ENCODE measurements at regions not wholly inside any gene's neighbourhood (a gene's known extent, or its start where the extent isn't known, plus 50 kb on each side); places are given as distances from the start of the nearest gene placed in this dataset.
A peak's percentile ranks its signal among the peaks of the same experiment; 100 is the strongest.
"Not testable (repeated sequence)": the region's sequence is repeated elsewhere in the genome, so short reads cannot be mapped to it uniquely, and the experiment has no call there.

- DNase-seq, result no peak
Measured at GRCh38 chr12:9449181-9449580, 158.5 kb downstream of the KLRB1 start.

GRCh38 chr12:9448648-9449047 lies 159.1 kb downstream of the KLRB1 start:
- DNase-seq, result not testable (repeated sequence)

DNA sequence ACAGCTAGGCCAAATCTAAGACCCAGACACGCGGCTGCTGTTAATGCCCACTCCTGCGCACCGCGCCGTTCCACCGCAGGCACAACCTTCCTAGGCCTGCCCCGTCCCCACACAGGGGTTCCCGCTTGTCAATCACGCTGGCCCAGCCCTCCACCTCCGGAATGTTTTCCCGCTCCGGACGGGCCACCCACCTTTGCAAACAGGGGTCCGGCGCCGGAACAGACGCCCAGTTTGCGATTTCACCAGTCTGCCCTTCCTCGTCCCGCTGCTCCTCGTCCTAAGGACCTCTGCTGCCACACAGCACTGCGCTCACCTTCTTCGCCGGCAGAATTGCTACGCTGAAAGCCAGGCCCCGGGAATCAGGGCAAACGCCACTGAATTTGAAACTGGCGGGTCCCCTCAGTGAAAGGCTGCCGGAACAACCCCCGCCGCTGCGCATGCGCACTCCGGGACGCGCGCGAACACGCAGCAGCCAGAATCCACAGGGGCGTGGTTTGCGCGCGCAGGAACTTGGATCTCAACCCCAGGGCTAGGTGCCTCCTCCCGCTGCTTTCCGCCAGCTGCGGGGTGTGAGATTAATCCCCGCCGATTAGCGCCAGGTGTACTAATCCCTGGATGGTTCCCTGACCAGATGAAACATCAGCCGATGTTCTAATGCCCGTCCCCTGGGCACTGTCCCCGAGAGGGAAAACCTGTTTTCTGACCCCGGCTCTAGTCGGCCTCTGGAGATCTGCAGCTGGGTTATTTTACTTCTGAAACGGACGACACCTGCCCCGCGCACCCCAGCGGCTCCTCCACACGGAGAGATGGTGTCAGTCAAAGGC lies 159.7 kb downstream of the KLRB1 start:
- DNase-seq, result peak; percentile 13

GRCh38 chr12:9446883-9447761 lies 160.6 kb downstream of the KLRB1 start:
- not testable (repeated sequence) for DNase-seq

- DNase-seq, result not testable (repeated sequence)
Measured at GRCh38 chr12:9440428-9440827, 167.3 kb downstream of the KLRB1 start.

DNA sequence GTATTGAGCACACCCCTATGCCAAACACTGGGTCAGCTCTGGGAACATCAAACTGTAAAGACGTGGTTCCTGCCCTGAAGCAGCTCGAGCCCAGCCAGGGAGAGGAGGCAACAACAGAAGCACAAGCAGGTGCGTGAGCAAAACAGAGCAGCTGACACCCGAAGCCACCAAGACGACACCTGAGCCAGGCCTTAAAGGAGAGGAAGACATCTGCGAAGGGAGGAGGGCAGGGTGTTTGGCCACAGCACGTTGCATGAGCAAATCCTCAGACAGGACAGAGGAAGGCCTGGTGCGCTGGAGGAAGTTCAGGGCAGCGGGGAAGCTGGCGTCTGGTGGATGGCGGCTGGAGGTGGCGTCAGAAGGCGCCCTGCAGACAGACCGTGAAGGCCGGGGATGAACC lies 172.0 kb downstream of the KLRB1 start:
- DNase-seq, result not testable (repeated sequence)

- not testable (repeated sequence) for DNase-seq
Measured at GRCh38 chr12:9430385-9430784, 177.3 kb downstream of the KLRB1 start.

GRCh38 chr12:9428856-9429255 lies 178.9 kb downstream of the KLRB1 start:
- not testable (repeated sequence) for DNase-seq

DNA sequence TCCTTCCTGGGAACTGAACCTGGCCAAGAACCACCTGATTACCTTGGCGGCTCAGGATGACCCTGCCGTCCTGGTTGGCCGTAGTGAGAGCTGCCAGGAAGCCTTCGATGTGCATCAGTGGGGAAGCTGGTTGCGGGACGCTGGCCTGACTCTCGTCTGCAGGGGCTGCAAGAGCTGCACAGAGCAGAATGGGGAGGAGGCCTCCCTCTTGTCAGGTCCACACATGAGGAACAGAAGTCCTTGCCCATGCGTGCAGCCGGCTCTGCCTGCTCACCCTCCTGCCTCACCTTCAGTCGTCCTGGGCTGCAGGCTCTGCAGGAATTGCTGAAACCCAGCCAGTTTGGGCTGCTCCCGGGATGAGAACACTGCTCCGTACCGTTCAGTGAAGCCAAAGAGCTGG lies 182.3 kb downstream of the KLRB1 start:
- not testable (repeated sequence) for DNase-seq

- DNase-seq, result not testable (repeated sequence)
Measured at GRCh38 chr12:9424175-9424740, 183.5 kb downstream of the KLRB1 start.

DNA sequence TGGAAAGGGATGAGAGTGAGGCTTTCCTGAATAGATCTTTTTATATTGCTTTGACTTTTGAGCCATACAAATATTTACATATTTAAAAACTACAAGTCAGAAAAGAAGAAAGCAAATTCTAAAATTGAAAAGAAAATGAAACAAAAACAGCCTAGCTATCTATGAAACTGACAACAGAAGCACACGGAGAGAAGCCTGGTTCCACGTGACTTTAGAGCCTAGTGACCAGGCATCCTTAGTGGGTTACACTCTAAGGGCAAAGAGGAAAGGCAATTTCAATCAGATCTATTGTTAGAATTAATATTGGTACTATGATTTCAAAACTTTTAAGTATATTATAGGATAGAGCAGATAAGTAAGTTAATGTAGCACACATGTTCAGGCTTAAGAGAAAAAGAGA lies 185.0 kb downstream of the KLRB1 start:
- not testable (repeated sequence) for DNase-seq

- DNase-seq, result not testable (repeated sequence)
Measured at GRCh38 chr12:9421520-9422086, 186.1 kb downstream of the KLRB1 start.

GRCh38 chr12:9420817-9421519 lies 186.7 kb downstream of the KLRB1 start:
- not testable (repeated sequence) for DNase-seq

DNA sequence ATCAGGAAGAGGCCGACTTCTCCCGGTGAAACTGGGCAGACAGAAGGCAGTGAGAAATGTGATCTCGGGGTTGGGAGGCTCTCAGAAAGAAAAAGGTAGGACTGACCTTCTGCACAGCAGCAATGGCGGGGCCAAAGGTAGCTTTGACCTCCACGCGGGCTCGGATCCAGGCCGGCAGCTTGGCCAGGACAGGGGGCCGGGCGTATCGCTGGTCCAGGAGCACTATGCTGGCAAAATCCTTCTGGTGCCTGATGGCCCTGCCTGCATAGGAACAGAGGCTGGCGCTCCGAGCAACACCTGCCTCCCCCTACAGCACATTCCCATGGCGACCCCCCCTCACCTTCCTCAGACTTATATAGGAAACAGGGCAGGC lies 189.1 kb downstream of the KLRB1 start:
- DNase-seq, result not testable (repeated sequence)

- not testable (repeated sequence) for DNase-seq
Measured at GRCh38 chr12:9417947-9418668, 189.6 kb downstream of the KLRB1 start.

GRCh38 chr12:9417341-9417740 lies 190.4 kb downstream of the KLRB1 start:
- not testable (repeated sequence) for DNase-seq

DNA sequence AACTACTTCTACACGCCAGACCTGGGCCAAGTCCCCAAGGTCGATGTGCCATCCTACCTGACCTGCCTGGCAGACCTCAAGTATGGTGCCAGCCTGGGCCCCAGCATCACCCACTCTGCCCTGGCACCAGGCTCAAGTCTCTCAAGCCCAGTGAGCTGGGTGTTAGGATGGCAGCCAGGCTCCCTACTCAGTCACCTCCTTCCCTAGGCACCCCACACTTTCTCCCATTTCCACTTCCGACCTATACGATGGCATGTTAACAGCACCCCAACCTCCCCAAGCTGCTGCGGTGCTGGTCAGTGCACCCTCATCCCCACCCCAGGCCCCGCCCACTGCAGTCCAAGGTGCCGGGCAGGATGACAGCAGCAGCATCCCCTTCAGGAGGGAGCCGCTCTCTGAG lies 191.4 kb downstream of the KLRB1 start:
- not testable (repeated sequence) for DNase-seq

DNA sequence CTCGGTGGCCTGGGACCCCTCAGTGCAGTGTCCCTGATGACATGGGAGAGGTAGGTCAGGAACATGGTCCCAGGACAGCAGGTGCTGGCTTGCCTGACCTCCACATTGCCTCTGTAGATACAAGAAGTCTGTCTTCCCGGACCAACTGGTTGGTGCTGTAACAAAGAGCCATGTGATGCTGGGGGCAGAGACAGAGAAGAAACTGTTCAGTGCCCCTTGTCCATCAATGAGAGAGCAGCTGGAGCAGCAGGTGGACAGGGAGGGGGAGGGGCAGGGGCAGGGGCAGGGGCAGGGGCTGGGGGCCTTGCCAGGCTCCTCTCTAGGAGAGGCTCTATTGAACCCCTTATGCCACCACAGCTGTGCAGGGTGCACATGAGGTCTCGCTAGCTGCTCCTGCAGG lies 191.8 kb downstream of the KLRB1 start:
- not testable (repeated sequence) for DNase-seq

- not testable (repeated sequence) for DNase-seq
Measured at GRCh38 chr12:9413862-9414261, 193.9 kb downstream of the KLRB1 start.

DNA sequence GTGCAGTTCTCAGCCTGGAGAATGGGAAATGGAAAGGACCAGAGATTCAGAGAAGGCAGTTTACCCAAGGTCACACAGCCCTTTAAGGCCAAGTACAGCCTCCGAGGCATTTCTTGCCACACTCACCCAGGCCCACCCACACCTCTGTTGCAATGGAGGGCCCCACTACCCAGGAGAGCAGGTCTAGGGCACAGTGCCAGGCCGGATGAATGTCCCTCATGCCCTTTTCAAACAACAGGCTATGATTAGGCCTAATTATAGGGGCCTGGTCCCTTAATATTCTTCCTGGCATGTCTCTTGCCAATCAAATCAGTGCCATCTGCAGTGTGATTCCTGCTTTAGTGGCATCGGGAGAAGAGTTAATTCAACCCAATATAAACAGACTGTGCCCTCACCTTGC lies 195.3 kb downstream of the KLRB1 start:
- not testable (repeated sequence) for DNase-seq

DNA sequence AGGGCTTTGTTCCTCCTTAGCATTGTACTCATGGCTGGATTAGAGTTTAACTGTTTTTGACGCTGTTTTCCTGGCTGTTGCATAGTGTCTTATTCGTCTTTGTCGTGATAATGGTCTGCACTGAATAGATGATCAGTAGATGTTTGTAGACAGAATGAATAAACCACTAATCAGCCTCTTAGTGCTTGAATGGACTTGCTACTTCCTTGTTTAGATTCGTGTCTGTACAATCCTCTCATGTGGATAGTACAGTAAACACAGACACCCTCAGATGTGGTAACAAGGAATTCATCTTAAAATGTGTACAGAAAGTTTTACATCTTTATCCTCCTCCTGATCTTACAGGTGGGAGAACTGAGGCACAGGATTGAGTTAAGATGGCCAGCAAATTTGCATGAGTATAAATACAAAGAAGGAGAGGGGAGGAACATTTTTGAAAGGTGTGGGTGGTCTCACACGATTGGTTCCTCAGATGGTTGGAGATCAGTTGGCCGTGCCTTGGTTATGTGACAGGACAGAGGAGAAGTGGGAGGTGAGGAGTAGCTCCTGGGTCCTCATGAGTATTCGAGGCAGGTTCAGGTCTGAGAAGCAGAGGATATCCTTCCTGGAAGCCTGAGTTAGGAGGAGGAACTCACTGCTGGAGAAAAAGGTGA lies 196.0 kb downstream of the KLRB1 start:
- DNase-seq, result not testable (repeated sequence)
